T47D (cell line): ENCODE measurements at regions not wholly inside any gene's neighbourhood (a gene's known extent, or its start where the extent isn't known, plus 50 kb on each side); places are given as distances from the start of the nearest gene placed in this dataset.

Experiments
- DNase-seq, 2 experiments: peaks; one replicate each; pipeline versions ENCODE4 v3.0.0 to v3.0.0-alpha.2; 2011 to 2012; ENCODE audit warnings: low read depth in 1 of 2, low spot score in 1 of 2
- JUND ChIP-seq: IDR thresholded peaks from 2 replicates; pipeline ENCODE4 v1.6.1; 2012; ENCODE audit warnings: low read depth
- in situ Hi-C: cut with HindIII; loops from 2 replicates; pipeline ENCODE4 v1.10.0; 2016; ENCODE audit warnings: low sequenced_read_pairs, low pct_unique_long_range_greater_than_20kb

GRCh38 chr11:119882316-119882715 is 153.3 kb upstream of the NECTIN1 start:
- in situ Hi-C loops = no loop called here
- no peak for TF ChIP-seq JUND
- DNase-seq = no peak

GRCh38 chr11:119880873-119881272 is 151.9 kb upstream of the NECTIN1 start:
- DNase-seq = no peak
- TF ChIP-seq JUND = no peak
- in situ Hi-C loops = no loop called here

- in situ Hi-C loops = no loop called here
- no peak for DNase-seq
- TF ChIP-seq JUND = no peak
Measured at GRCh38 chr11:119880143-119880542, 151.1 kb upstream of the NECTIN1 start.

- TF ChIP-seq JUND = no peak
- in situ Hi-C loops = no loop called here
- peak in 1 of 2 experiments; percentile 28 for DNase-seq
Measured at GRCh38 chr11:119878990-119879389, 150.0 kb upstream of the NECTIN1 start.

GRCh38 chr11:119876841-119877240 is 147.8 kb upstream of the NECTIN1 start:
- DNase-seq = no peak
- TF ChIP-seq JUND = no peak
- in situ Hi-C loops = no loop called here

GRCh38 chr11:119875841-119876600 is 147.0 kb upstream of the NECTIN1 start:
- DNase-seq = no peak
- TF ChIP-seq JUND = no peak
- in situ Hi-C loops = no loop called here

- in situ Hi-C loops = no loop called here
- TF ChIP-seq JUND = no peak
- DNase-seq = no peak
Measured at GRCh38 chr11:119874660-119875238, 145.7 kb upstream of the NECTIN1 start.

GRCh38 chr11:119873761-119874421 is 144.9 kb upstream of the NECTIN1 start:
- no peak for TF ChIP-seq JUND
- in situ Hi-C loops = no loop called here
- no peak for DNase-seq

GRCh38 chr11:119872611-119873310 is 143.8 kb upstream of the NECTIN1 start:
- no peak for DNase-seq
- no peak for TF ChIP-seq JUND
- in situ Hi-C loops = no loop called here

- DNase-seq = no peak
- in situ Hi-C loops = no loop called here
Measured at GRCh38 chr11:119865661-119866156, 136.7 kb upstream of the NECTIN1 start.

GRCh38 chr11:119864836-119865235 is 135.8 kb upstream of the NECTIN1 start:
- no peak for TF ChIP-seq JUND
- in situ Hi-C loops = no loop called here
- no peak for DNase-seq

More at GRCh38 chr11:119865661-119866156, 136.7 kb upstream of the NECTIN1 start:
- TF ChIP-seq JUND = no peak

- TF ChIP-seq JUND = no peak
- DNase-seq = no peak
- in situ Hi-C loops = no loop called here
Measured at GRCh38 chr11:119863851-119864601, 135.0 kb upstream of the NECTIN1 start.
